Heart left ventricle (tissue), 13 donors: ENCODE measurements at regions not wholly inside any gene's neighbourhood (a gene's known extent, or its start where the extent isn't known, plus 50 kb on each side); places are given as distances from the start of the nearest gene placed in this dataset.

Source experiments
- POLR2A ChIP-seq, 2 donors: fragments of 450-650 bp; IDR thresholded peaks; one replicate each; pipeline ENCODE4 v1.6.1; 2017; ENCODE audit warnings: antibody characterized with exemption in 2 of 2, mild to moderate bottlenecking in 2 of 2, moderate library complexity in 2 of 2
- TF ChIP-seq, protein P1 (sequence below), 12 donors: fragments of 200-600 bp; sonication (generic) in 4 of 12; IDR thresholded peaks; one replicate each; pipeline versions ENCODE4 v1.5.0 to v1.8.0; 2018 to 2022; ENCODE audit warnings: antibody characterized with exemption in 12 of 12, mild to moderate bottlenecking in 5 of 12
- donor health status: ischemic (EF 13 %, LVEDD 7.1; RV severe dilation, severe dysfunction).
- donor health status: DM: no; HTN: yes; CAD: no.
- donor health status: DM: no; HTN: no; CAD: no.
- donor health status: ischemic (EF 25% LVEDD 6.9; RV normal size, moderate dysfunction).
- donor health status: ischemic (EF 25% LVEDD 5.7; RV mildly dilated, moderate dysfunction).
- donor health status: ischemic (EF 35%, LVEDD 5.7; RV mildly dilated, moderate dysfunction).
- donor health status: nonischemic (EF 11% LVEDD 7.7; RV severe dilation, severe dysfunction).
- donor health status: DM: yes; HTN: yes; CAD: no.
- donor health status: PGD.
- donor health status: ischemic (EF 29% LVEDD 5.4; RV normal size, mild dysfunction).
- donor health status: nonischemic (EF 23%, LVEDD 6.1; RV moderate dilation, normal function).

DNA sequence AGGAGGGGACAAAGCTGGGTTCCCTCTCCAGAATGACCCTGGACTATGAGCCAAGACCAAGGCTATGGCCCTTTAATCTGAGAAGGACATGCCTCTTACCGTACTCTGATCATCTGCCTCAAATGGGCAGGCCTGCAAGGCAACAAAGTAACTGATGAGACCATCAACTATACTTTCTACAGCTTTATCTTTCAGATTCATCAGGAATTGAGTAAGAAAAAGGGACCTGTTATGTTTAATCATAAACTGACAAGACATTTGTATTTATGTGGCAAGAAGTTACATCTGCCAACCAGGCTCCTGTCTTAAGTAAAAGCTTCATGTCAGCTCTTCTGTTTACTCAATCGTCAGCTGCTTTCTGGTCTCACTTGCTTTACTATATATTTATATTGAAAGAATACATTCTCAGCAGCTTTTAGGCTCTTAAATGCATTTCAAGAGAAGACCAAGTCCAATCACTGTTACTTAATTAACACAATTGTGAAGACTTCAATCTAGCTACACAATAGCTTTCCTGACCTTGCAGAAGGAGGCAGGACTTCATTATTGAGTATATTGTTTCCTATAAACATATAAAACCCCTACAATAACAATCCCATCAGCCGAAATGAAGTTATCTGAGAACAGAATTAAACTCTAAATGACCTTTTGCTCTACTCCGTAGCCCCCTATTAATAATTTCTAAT, 163.8 kb downstream of the ETAA1 start:
- no peak for TF ChIP-seq POLR2A (IDR thresholded peaks at IDR 0.05)
- TF ChIP-seq, protein P1, sequence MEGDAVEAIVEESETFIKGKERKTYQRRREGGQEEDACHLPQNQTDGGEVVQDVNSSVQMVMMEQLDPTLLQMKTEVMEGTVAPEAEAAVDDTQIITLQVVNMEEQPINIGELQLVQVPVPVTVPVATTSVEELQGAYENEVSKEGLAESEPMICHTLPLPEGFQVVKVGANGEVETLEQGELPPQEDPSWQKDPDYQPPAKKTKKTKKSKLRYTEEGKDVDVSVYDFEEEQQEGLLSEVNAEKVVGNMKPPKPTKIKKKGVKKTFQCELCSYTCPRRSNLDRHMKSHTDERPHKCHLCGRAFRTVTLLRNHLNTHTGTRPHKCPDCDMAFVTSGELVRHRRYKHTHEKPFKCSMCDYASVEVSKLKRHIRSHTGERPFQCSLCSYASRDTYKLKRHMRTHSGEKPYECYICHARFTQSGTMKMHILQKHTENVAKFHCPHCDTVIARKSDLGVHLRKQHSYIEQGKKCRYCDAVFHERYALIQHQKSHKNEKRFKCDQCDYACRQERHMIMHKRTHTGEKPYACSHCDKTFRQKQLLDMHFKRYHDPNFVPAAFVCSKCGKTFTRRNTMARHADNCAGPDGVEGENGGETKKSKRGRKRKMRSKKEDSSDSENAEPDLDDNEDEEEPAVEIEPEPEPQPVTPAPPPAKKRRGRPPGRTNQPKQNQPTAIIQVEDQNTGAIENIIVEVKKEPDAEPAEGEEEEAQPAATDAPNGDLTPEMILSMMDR (IDR thresholded peaks at IDR 0.05) = no peak
